ENCODE measurements at regions not wholly inside any gene's neighbourhood (a gene's known extent, or its start where the extent isn't known, plus 50 kb on each side); places are given as distances from the start of the nearest gene placed in this dataset.
"Not testable (repeated sequence)": the region's sequence is repeated elsewhere in the genome, so short reads cannot be mapped to it uniquely, and the experiment has no call there.

DNA sequence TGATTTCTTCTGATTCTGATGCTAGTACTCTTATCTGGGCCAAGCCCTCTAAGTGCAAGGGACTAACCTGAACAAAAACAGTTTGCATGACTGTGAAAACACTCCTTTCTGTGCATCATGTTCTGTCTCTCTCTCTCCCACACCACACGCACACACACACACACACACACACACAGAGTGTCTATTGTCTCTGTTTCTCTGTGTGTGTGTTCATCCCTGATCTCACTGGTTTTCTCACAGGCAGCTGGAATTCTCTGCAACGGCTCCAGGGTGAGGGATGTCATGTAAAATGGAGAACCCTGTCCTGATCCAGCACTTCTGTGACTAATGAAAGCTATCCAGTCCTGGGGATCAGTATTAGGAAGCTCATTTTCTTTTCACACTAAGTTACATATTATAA lies 453.1 kb upstream of the RGMB start:
- WGBS: 49% methylated on average over 2 of the region's 2 CpGs
- intact Hi-C loops (cut with DNase I): no loop called here
- Histone ChIP-seq H3K4me1 (replicated peaks) (no peaks in the 10 kb centered on the region), H3K27me3 (replicated peaks; ENCODE audit: insufficient read depth) (no peaks in the 10 kb centered on the region), H3K36me3 (no peaks in the 10 kb centered on the region), H3K9me3 (no peaks in the 10 kb centered on the region), H3K4me3 (no peak overlapping the region), H3K27ac (no peak overlapping the region)
- no peak for DNase-seq (ENCODE audit: low spot score)
- TF ChIP-seq CTCF (IDR thresholded peaks at IDR 0.05) (no peak), POLR2AphosphoS5 (IDR thresholded peaks at IDR 0.05) (no peak), POLR2A (IDR thresholded peaks at IDR 0.05) (no peak)

GRCh38 chr5:98321361-98321760 lies 452.1 kb upstream of the RGMB start:
- intact Hi-C loops (cut with DNase I): no loop called here
- TF ChIP-seq POLR2AphosphoS5 (IDR thresholded peaks at IDR 0.05) (no peak), POLR2A (IDR thresholded peaks at IDR 0.05) (no peak), CTCF (IDR thresholded peaks at IDR 0.05) (no peak)
- no peak overlapping the region for H3K27ac ChIP-seq
- no peak overlapping the region for H3K4me3 ChIP-seq
- H3K27me3 ChIP-seq (replicated peaks; ENCODE audit: insufficient read depth): no peaks in the 10 kb centered on the region
- H3K36me3 ChIP-seq: no peaks in the 10 kb centered on the region
- no peaks in the 10 kb centered on the region for H3K4me1 ChIP-seq (replicated peaks)
- H3K9me3 ChIP-seq: no peaks in the 10 kb centered on the region
- DNase-seq (ENCODE audit: low spot score): no peak
- 84% methylated on average over 3 of the region's 3 CpGs for WGBS

DNA sequence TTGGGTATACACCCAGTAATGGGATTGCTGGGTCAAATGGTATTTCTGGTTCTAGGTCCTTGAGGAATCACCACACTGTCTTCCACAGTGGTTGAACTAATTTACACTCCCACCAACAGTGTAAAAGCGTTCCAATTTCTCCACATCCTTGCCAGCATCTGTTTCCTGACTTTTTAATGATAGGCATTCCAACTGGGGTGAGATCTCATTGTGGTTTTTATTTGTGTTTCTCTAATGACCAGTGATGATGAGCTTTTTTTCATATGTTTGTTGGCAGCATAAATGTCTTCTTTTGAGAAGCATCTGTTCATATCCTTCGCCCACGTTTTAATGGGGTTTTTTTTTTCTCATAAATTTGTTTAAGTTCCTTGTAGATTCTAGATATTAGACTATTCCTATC lies 448.3 kb upstream of the RGMB start:
- H3K4me3 ChIP-seq; H3K27me3 ChIP-seq (replicated peaks; ENCODE audit: insufficient read depth); intact Hi-C loops (cut with DNase I); H3K4me1 ChIP-seq (replicated peaks); H3K27ac ChIP-seq; H3K9me3 ChIP-seq; H3K36me3 ChIP-seq; DNase-seq (ENCODE audit: low spot score): not testable (repeated sequence)
- 75% methylated on average over 3 of the region's 3 CpGs for WGBS

DNA sequence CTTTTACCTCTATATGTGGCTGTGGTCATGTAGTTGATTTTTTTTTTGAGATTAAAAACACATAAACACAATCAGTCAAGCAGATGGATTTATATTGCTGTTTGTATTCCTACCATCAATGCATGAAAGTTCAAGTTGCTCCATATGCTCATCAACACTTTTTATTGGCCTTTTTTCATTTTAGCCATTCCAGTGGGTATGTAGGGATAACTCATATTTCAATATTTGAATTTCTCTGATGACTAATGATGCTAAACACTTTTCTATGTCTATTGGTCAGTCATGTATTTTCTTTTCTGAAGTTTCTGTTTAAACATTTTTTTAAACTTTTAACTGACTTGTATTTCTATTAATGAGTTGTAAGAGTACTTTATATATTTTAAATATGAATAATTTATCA lies 445.4 kb upstream of the RGMB start:
- DNase-seq (ENCODE audit: low spot score): no peak
- Histone ChIP-seq H3K27ac (no peak overlapping the region), H3K9me3 (no peaks in the 10 kb centered on the region), H3K4me1 (replicated peaks) (no peaks in the 10 kb centered on the region), H3K4me3 (no peak overlapping the region), H3K27me3 (replicated peaks; ENCODE audit: insufficient read depth) (no peaks in the 10 kb centered on the region), H3K36me3 (no peaks in the 10 kb centered on the region)
- TF ChIP-seq POLR2AphosphoS5 (IDR thresholded peaks at IDR 0.05) (no peak), POLR2A (IDR thresholded peaks at IDR 0.05) (no peak), CTCF (IDR thresholded peaks at IDR 0.05) (no peak)
- intact Hi-C loops (cut with DNase I): no loop called here

DNA sequence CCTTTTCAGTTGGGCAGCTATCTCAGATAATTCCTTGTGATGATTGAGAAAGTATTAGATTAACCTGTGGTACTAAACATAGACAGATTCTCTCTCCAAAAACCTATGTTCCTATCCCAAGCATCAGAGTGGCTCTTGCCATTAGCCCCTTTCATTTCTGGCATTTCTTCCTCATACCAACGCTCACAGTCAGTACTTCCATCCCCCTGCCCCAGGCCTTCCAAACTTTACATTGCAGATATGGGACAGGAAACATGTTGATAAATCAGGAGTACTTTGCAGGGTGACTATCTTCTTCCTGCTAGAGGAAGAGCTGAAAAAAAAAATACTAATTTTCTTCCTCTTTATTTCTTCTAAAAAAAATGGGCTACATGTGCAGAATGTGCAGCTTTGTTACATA lies 442.6 kb upstream of the RGMB start:
- WGBS: 70% methylated on average over 1 of the region's 1 CpG
- H3K27ac ChIP-seq: no peak overlapping the region
- DNase-seq (ENCODE audit: low spot score): no peak
- H3K27me3 ChIP-seq (replicated peaks; ENCODE audit: insufficient read depth): no peaks in the 10 kb centered on the region
- no peak for TF ChIP-seq CTCF (IDR thresholded peaks at IDR 0.05)
- TF ChIP-seq POLR2A (IDR thresholded peaks at IDR 0.05): no peak
- TF ChIP-seq POLR2AphosphoS5 (IDR thresholded peaks at IDR 0.05): no peak
- H3K4me1 ChIP-seq (replicated peaks): no peaks in the 10 kb centered on the region
- no peak overlapping the region for H3K4me3 ChIP-seq
- H3K36me3 ChIP-seq: no peaks in the 10 kb centered on the region
- H3K9me3 ChIP-seq: no peaks in the 10 kb centered on the region
- intact Hi-C loops (cut with DNase I): no loop called here

GRCh38 chr5:98333921-98334320 lies 439.5 kb upstream of the RGMB start:
- Histone ChIP-seq H3K27ac (no peak overlapping the region), H3K27me3 (replicated peaks; ENCODE audit: insufficient read depth) (no peaks in the 10 kb centered on the region), H3K36me3 (no peaks in the 10 kb centered on the region), H3K4me3 (no peak overlapping the region), H3K4me1 (replicated peaks) (no peaks in the 10 kb centered on the region), H3K9me3 (no peaks in the 10 kb centered on the region)
- no peak for DNase-seq (ENCODE audit: low spot score)
- no peak for TF ChIP-seq CTCF (IDR thresholded peaks at IDR 0.05)
- TF ChIP-seq POLR2A (IDR thresholded peaks at IDR 0.05): no peak
- intact Hi-C loops (cut with DNase I): no loop called here
